ENCODE measurements at regions not wholly inside any gene's neighbourhood (a gene's known extent, or its start where the extent isn't known, plus 50 kb on each side); places are given as distances from the start of the nearest gene placed in this dataset.
"Not testable (repeated sequence)": the region's sequence is repeated elsewhere in the genome, so short reads cannot be mapped to it uniquely, and the experiment has no call there.

DNA sequence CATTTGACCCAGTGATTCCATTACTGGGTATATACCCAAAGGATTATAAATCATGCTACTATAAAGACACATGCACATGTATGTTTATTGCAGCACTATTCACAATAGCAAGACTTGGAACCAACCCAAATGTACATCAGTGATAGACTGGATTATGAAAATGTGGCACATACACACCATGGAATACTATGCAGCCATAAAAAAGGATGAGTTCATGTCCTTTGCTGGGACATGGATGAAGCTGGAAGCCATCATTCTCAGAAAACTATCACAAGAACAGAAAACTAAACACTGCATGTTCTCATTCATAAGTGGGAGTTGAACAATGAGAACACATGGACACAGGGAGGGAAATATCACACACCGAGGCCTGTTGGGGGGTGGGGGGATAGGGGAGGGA, 152.5 kb downstream of the MSN start:
- CTCF ChIA-PET = not testable (repeated sequence)

DNA sequence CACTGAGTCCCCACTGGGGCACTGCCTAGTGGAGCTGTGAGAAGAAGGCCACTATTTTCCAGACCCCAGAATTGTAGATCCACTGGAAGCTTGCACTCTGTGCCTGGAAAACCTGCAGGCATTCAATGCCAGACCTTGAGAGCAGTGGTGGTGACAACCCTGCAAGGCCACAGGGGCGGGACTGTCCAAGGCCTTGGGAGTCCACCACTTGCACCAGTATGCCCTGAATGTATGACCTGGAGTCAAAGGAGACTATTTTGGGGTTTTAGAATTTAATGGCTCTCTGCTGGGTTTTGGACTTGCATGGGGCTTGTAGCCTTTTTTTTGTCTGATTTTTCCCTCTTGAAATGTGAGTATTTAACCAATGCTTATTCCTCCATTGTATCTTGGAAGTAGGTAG, 145.8 kb downstream of the MSN start:
- ChIA-PET RAD21 (ENCODE audit: low non-redundant PET in 1 of 2, low total read pairs in 2 of 2, uncharacterized antibody in 2 of 2, unreplicated experiment in 2 of 2) (no interaction called here), CTCF (no interaction called here), POLR2A (no interaction called here)
- no TSS peak for BruUV-seq (replicated peaks)
- Histone ChIP-seq H3K4me1 (ENCODE audit: control insufficient read depth in 1 of 2, insufficient read depth in 2 of 2, low read length in 2 of 2) (no peaks in the 10 kb centered on the region), H3K9me3 (ENCODE audit: control insufficient read depth in 1 of 2, insufficient read depth in 1 of 2, low read depth in 1 of 2, low read length in 2 of 2) (no peaks in the 10 kb centered on the region), H3K9ac (ENCODE audit: low read length) (no peak overlapping the region), H3K27ac (ENCODE audit: low read depth, low read length) (no peak overlapping the region), H3K4me3 (replicated peaks in 1 of 2; ENCODE audit: low read depth in 1 of 2, low read length in 2 of 2) (no peak overlapping the region), H3K27me3 (ENCODE audit: insufficient read depth, low read length) (no peaks in the 10 kb centered on the region), H4K20me1 (ENCODE audit: insufficient read depth) (no peaks in the 10 kb centered on the region), H2AFZ (ENCODE audit: low read depth, low read length, poor library complexity, severe bottlenecking) (no peak overlapping the region), H3K9me2 (ENCODE audit: insufficient read depth) (no peaks in the 10 kb centered on the region), H3K4me2 (ENCODE audit: low read length) (no peak overlapping the region), H3K36me3 (ENCODE audit: control insufficient read depth in 1 of 2, insufficient read depth in 2 of 2, low read length in 2 of 2) (no peaks in the 10 kb centered on the region), H3K79me2 (ENCODE audit: insufficient read depth, low read length) (no peaks in the 10 kb centered on the region)
- TF ChIP-seq, protein P1, sequence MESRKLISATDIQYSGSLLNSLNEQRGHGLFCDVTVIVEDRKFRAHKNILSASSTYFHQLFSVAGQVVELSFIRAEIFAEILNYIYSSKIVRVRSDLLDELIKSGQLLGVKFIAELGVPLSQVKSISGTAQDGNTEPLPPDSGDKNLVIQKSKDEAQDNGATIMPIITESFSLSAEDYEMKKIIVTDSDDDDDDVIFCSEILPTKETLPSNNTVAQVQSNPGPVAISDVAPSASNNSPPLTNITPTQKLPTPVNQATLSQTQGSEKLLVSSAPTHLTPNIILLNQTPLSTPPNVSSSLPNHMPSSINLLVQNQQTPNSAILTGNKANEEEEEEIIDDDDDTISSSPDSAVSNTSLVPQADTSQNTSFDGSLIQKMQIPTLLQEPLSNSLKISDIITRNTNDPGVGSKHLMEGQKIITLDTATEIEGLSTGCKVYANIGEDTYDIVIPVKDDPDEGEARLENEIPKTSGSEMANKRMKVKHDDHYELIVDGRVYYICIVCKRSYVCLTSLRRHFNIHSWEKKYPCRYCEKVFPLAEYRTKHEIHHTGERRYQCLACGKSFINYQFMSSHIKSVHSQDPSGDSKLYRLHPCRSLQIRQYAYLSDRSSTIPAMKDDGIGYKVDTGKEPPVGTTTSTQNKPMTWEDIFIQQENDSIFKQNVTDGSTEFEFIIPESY (IDR thresholded peaks at IDR 0.05; ENCODE audit: extremely low read depth, insufficient replicate concordance, low read length) = no peak
- TF ChIP-seq FOSL1 (IDR thresholded peaks at IDR 0.05; ENCODE audit: low read depth) = no peak
- TF ChIP-seq, protein P2, sequence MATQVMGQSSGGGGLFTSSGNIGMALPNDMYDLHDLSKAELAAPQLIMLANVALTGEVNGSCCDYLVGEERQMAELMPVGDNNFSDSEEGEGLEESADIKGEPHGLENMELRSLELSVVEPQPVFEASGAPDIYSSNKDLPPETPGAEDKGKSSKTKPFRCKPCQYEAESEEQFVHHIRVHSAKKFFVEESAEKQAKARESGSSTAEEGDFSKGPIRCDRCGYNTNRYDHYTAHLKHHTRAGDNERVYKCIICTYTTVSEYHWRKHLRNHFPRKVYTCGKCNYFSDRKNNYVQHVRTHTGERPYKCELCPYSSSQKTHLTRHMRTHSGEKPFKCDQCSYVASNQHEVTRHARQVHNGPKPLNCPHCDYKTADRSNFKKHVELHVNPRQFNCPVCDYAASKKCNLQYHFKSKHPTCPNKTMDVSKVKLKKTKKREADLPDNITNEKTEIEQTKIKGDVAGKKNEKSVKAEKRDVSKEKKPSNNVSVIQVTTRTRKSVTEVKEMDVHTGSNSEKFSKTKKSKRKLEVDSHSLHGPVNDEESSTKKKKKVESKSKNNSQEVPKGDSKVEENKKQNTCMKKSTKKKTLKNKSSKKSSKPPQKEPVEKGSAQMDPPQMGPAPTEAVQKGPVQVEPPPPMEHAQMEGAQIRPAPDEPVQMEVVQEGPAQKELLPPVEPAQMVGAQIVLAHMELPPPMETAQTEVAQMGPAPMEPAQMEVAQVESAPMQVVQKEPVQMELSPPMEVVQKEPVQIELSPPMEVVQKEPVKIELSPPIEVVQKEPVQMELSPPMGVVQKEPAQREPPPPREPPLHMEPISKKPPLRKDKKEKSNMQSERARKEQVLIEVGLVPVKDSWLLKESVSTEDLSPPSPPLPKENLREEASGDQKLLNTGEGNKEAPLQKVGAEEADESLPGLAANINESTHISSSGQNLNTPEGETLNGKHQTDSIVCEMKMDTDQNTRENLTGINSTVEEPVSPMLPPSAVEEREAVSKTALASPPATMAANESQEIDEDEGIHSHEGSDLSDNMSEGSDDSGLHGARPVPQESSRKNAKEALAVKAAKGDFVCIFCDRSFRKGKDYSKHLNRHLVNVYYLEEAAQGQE (IDR thresholded peaks at IDR 0.05; ENCODE audit: low read depth) = no peak
- intact Hi-C loops (cut with micrococcal nuclease) = no loop called here
- no peak for DNase-seq (ENCODE audit: low read depth, low spot score)
- no peak for ATAC-seq

More for the DNA sequence above, 152.5 kb downstream of the MSN start:
- H3K4me1 ChIP-seq (ENCODE audit: control insufficient read depth in 1 of 2, insufficient read depth in 2 of 2, low read length in 2 of 2); H2AFZ ChIP-seq (ENCODE audit: low read depth, low read length, poor library complexity, severe bottlenecking); DNase-seq (ENCODE audit: low read depth, low spot score); H3K4me3 ChIP-seq (replicated peaks in 1 of 2; ENCODE audit: low read depth in 1 of 2, low read length in 2 of 2); H3K9me2 ChIP-seq (ENCODE audit: insufficient read depth); intact Hi-C loops (cut with micrococcal nuclease); H3K79me2 ChIP-seq (ENCODE audit: insufficient read depth, low read length); H3K36me3 ChIP-seq (ENCODE audit: control insufficient read depth in 1 of 2, insufficient read depth in 2 of 2, low read length in 2 of 2); ATAC-seq; H3K4me2 ChIP-seq (ENCODE audit: low read length); H3K9me3 ChIP-seq (ENCODE audit: control insufficient read depth in 1 of 2, insufficient read depth in 1 of 2, low read depth in 1 of 2, low read length in 2 of 2); H4K20me1 ChIP-seq (ENCODE audit: insufficient read depth); RAD21 ChIA-PET (ENCODE audit: low non-redundant PET in 1 of 2, low total read pairs in 2 of 2, uncharacterized antibody in 2 of 2, unreplicated experiment in 2 of 2); H3K9ac ChIP-seq (ENCODE audit: low read length); H3K27ac ChIP-seq (ENCODE audit: low read depth, low read length); POLR2A ChIA-PET; H3K27me3 ChIP-seq (ENCODE audit: insufficient read depth, low read length); BruUV-seq (replicated peaks): not testable (repeated sequence)
